ENCODE measurements at regions not wholly inside any gene's neighbourhood (a gene's known extent, or its start where the extent isn't known, plus 50 kb on each side); places are given as distances from the start of the nearest gene placed in this dataset.

DNA sequence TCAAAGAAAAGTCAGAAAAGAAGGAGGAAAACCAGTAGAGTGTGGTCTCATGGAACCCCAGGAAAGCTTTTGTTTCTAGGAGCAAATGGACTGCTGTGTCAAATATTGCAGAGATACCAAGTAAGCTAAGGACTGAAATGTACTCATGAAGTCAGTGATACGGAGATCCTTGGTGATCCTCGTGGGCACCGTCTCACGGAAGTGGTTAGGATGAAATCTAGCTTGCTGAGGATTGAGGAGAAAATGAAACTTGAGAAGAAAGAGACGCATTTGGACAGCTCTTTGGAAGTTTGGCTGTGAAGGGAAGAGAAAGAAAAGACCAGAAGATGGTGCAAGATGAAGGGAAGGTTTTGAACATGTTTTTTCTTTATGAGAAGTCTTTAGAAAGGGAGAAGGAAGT, 104.0 kb upstream of the CCND2 start:
- Histone ChIP-seq H4K8ac (ENCODE audit: low read depth, low read length) (no peak overlapping the region), H3K27me3 (ENCODE audit: insufficient read depth, low read length) (no peaks in the 10 kb centered on the region), H4K12ac (ENCODE audit: low read depth, low read length) (no peak overlapping the region), H3K79me2 (ENCODE audit: control insufficient read depth, insufficient read depth, low read length, poor library complexity) (peaks cover 1% of the 10 kb centered on the region), H3K4ac (ENCODE audit: low read depth, low read length) (no peak overlapping the region), H2BK12ac (ENCODE audit: low read length) (no peak overlapping the region), H3K9ac (ENCODE audit: low read length) (no peak overlapping the region), H3K9me3 (ENCODE audit: insufficient read depth, low read depth, low read length) (no peaks in the 10 kb centered on the region), H2AK5ac (ENCODE audit: low read length) (no peak overlapping the region), H4K91ac (ENCODE audit: low read depth, low read length) (no peak overlapping the region), H3K4me3 (ENCODE audit: low read depth, low read length) (no peak overlapping the region), H3K23ac (ENCODE audit: low read length) (no peak overlapping the region), H3K18ac (ENCODE audit: low read length) (no peak overlapping the region), H3K14ac (ENCODE audit: low read length) (no peak overlapping the region), H3K36me3 (ENCODE audit: control insufficient read depth in 1 of 2, insufficient read depth in 2 of 2, low read length in 2 of 2) (no peaks in the 10 kb centered on the region), H3K79me1 (ENCODE audit: low read length) (peaks cover 8% of the 10 kb centered on the region), H3K27ac (ENCODE audit: low read depth, low read length) (no peak overlapping the region), H2AFZ (ENCODE audit: insufficient read depth, low read length, poor library complexity) (no peak overlapping the region), H3K4me1 (ENCODE audit: control insufficient read depth in 1 of 2, insufficient read depth in 2 of 2, low read length in 2 of 2) (peaks cover 5 to 7% of the 10 kb centered on the region in 2 experiments), H3K4me2 (ENCODE audit: low read length) (no peak overlapping the region), H2BK120ac (ENCODE audit: insufficient read depth, low read length, poor library complexity) (no peak overlapping the region), H2BK5ac (ENCODE audit: low read depth, low read length, poor library complexity) (no peak overlapping the region)
- no CpG with 5 or more reads among the region's 5 CpGs for WGBS (ENCODE audit: extremely low coverage, insufficient coverage, insufficient read length)
- no peak for DNase-seq

DNA sequence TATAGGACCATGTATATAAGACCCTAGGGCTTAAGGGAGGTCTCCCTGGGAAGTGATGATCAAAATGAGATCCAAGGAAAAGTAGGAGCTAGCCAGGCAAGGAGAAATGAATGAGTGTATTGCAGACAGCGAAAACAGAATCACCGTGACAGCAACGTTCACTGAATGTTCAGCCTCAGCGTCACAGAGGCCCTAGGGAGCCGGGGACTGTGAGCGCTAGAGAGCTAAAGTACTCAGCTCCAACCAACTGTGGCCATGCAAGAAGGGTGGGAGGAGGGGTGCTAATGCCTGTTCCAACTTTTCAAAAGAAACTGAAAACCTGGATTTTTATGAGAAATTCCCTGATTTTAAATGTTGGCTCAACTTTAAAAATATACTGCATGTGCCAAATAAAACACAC, 105.5 kb upstream of the CCND2 start:
- Histone ChIP-seq H3K27ac (ENCODE audit: low read depth, low read length) (no peak overlapping the region), H3K4me1 (ENCODE audit: control insufficient read depth in 1 of 2, insufficient read depth in 2 of 2, low read length in 2 of 2) (peaks cover 5 to 10% of the 10 kb centered on the region in 2 experiments), H3K36me3 (ENCODE audit: control insufficient read depth in 1 of 2, insufficient read depth in 2 of 2, low read length in 2 of 2) (no peaks in the 10 kb centered on the region), H3K79me2 (ENCODE audit: control insufficient read depth, insufficient read depth, low read length, poor library complexity) (peaks cover 2% of the 10 kb centered on the region), H3K14ac (ENCODE audit: low read length) (no peak overlapping the region), H3K4ac (ENCODE audit: low read depth, low read length) (no peak overlapping the region), H3K27me3 (ENCODE audit: insufficient read depth, low read length) (no peaks in the 10 kb centered on the region), H2BK12ac (ENCODE audit: low read length) (no peak overlapping the region), H3K18ac (ENCODE audit: low read length) (no peak overlapping the region), H4K12ac (ENCODE audit: low read depth, low read length) (no peak overlapping the region), H2BK120ac (ENCODE audit: insufficient read depth, low read length, poor library complexity) (no peak overlapping the region), H3K9ac (ENCODE audit: low read length) (peak overlapping the region; percentile 12), H4K91ac (ENCODE audit: low read depth, low read length) (no peak overlapping the region), H2AK5ac (ENCODE audit: low read length) (no peak overlapping the region), H3K4me3 (ENCODE audit: low read depth, low read length) (no peak overlapping the region), H2AFZ (ENCODE audit: insufficient read depth, low read length, poor library complexity) (no peak overlapping the region), H3K23ac (ENCODE audit: low read length) (no peak overlapping the region), H3K79me1 (ENCODE audit: low read length) (peaks cover 11% of the 10 kb centered on the region), H3K9me3 (ENCODE audit: insufficient read depth, low read depth, low read length) (no peaks in the 10 kb centered on the region), H3K4me2 (ENCODE audit: low read length) (no peak overlapping the region), H2BK5ac (ENCODE audit: low read depth, low read length, poor library complexity) (no peak overlapping the region), H4K8ac (ENCODE audit: low read depth, low read length) (no peak overlapping the region)
- no peak for DNase-seq
- WGBS (ENCODE audit: extremely low coverage, insufficient coverage, insufficient read length), result no CpG with 5 or more reads among the region's 6 CpGs

DNA sequence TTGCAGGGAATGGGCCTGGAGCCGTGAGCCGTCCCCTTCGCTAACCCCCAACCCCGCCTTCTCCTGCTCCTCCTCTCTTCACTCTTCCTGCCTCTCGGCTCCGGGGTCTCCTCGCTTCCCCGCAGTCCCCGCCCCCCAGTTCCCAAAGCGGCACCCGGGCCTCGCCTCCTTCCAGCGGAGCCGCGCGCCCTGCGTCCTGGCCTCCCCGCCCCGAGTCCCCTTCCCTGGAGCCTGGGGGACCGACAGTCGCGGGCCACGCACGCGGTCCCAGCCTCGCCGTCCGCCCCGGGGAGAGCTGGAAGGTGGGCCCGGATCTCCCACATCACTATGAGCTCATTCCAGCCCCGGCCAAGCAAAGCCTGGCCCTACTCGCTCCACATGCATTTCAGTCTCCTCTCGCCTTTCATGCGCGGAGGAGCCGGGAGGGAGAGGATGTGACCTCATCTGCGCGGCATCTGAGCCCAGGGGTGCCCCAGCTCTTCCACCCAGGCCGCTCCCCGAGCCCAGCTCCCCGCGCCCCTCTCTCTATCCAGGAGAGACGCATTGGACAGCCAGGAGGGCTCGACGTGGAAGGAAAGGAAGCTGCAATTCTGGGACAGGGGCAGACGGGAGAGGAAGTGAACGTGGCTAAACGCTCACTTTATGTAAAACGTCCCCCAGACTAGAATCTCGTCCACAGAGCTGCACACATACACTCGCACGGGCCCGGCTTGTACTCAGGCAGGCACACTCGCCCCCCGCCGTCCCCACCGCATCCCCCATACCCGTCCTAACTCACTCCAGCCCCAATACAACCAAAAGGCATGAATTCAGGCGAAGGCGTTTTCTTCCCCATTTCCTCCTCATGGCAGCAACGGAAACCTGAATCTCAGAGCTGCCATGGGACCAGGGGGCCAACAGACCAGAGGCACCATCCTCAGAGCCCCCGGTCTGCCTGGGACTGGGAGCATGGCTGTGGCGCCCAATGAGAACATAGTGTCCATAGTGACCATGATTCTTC, 108.7 kb upstream of the CCND2 start:
- Histone ChIP-seq H3K36me3 (ENCODE audit: control insufficient read depth in 1 of 2, insufficient read depth in 2 of 2, low read length in 2 of 2) (no peaks in the 10 kb centered on the region), H2BK12ac (ENCODE audit: low read length) (peak overlapping the region; percentile 42), H3K4me2 (ENCODE audit: low read length) (peak overlapping the region; percentile 77), H3K27ac (ENCODE audit: low read depth, low read length) (peak overlapping the region; percentile 91), H2AK5ac (ENCODE audit: low read length) (no peak overlapping the region), H3K23ac (ENCODE audit: low read length) (no peak overlapping the region), H2AFZ (ENCODE audit: insufficient read depth, low read length, poor library complexity) (peak overlapping the region; percentile 40), H3K18ac (ENCODE audit: low read length) (peak overlapping the region; percentile 64), H3K4ac (ENCODE audit: low read depth, low read length) (peak overlapping the region; percentile 51), H3K79me2 (ENCODE audit: control insufficient read depth, insufficient read depth, low read length, poor library complexity) (peaks cover 2% of the 10 kb centered on the region), H2BK120ac (ENCODE audit: insufficient read depth, low read length, poor library complexity) (peak overlapping the region; percentile 85), H4K91ac (ENCODE audit: low read depth, low read length) (peak overlapping the region; percentile 94), H3K27me3 (ENCODE audit: insufficient read depth, low read length) (no peaks in the 10 kb centered on the region), H3K9ac (ENCODE audit: low read length) (peak overlapping the region; percentile 57), H4K8ac (ENCODE audit: low read depth, low read length) (peak overlapping the region; percentile 86), H3K79me1 (ENCODE audit: low read length) (peaks cover 11% of the 10 kb centered on the region), H3K9me3 (ENCODE audit: insufficient read depth, low read depth, low read length) (no peaks in the 10 kb centered on the region), H3K4me1 (ENCODE audit: control insufficient read depth in 1 of 2, insufficient read depth in 2 of 2, low read length in 2 of 2) (peaks cover 5 to 10% of the 10 kb centered on the region in 2 experiments), H4K12ac (ENCODE audit: low read depth, low read length) (peak overlapping the region; percentile 78), H3K14ac (ENCODE audit: low read length) (peak overlapping the region; percentile 92), H3K4me3 (ENCODE audit: low read depth, low read length) (peak overlapping the region; percentile 64), H2BK5ac (ENCODE audit: low read depth, low read length, poor library complexity) (peak overlapping the region; percentile 81)
- WGBS (ENCODE audit: extremely low coverage, insufficient coverage, insufficient read length), result no CpG with 5 or more reads among the region's 63 CpGs
- DNase-seq, result no peak

DNA sequence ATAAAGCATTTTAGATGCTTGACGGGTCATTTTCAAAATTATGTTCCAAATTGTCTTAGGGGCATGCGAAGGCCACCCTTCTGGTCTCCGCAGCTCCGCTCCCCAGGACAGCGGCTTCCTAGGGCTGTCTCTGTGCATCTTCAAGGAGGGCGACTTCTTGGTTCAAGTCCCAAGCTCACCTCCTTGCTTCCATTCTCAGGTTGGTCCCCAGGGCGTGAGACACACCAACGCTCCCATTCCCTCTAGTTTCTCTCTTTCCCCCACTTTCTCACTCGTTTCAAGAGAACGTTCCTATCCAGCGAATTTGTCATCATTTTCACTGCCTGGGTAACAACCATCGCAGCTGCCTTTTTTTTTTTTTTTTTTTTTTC, 109.4 kb upstream of the CCND2 start:
- Histone ChIP-seq H3K4me3 (ENCODE audit: low read depth, low read length) (peak overlapping the region; percentile 16), H2BK120ac (ENCODE audit: insufficient read depth, low read length, poor library complexity) (peak overlapping the region; percentile 1), H2BK5ac (ENCODE audit: low read depth, low read length, poor library complexity) (no peak overlapping the region), H4K91ac (ENCODE audit: low read depth, low read length) (peak overlapping the region; percentile 94), H3K9me3 (ENCODE audit: insufficient read depth, low read depth, low read length) (no peaks in the 10 kb centered on the region), H3K14ac (ENCODE audit: low read length) (peak overlapping the region; percentile 7), H4K8ac (ENCODE audit: low read depth, low read length) (peak overlapping the region; percentile 59), H3K18ac (ENCODE audit: low read length) (no peak overlapping the region), H3K4me2 (ENCODE audit: low read length) (peak overlapping the region; percentile 77), H3K4me1 (ENCODE audit: control insufficient read depth in 1 of 2, insufficient read depth in 2 of 2, low read length in 2 of 2) (peaks cover 5 to 10% of the 10 kb centered on the region in 2 experiments), H3K27ac (ENCODE audit: low read depth, low read length) (peak overlapping the region; percentile 7), H4K12ac (ENCODE audit: low read depth, low read length) (peak overlapping the region; percentile 3), H3K4ac (ENCODE audit: low read depth, low read length) (no peak overlapping the region), H3K23ac (ENCODE audit: low read length) (no peak overlapping the region), H3K9ac (ENCODE audit: low read length) (no peak overlapping the region), H2AFZ (ENCODE audit: insufficient read depth, low read length, poor library complexity) (peak overlapping the region; percentile 26), H3K36me3 (ENCODE audit: control insufficient read depth in 1 of 2, insufficient read depth in 2 of 2, low read length in 2 of 2) (no peaks in the 10 kb centered on the region), H2AK5ac (ENCODE audit: low read length) (no peak overlapping the region), H3K79me2 (ENCODE audit: control insufficient read depth, insufficient read depth, low read length, poor library complexity) (peaks cover 2% of the 10 kb centered on the region), H3K79me1 (ENCODE audit: low read length) (peaks cover 11% of the 10 kb centered on the region), H2BK12ac (ENCODE audit: low read length) (no peak overlapping the region), H3K27me3 (ENCODE audit: insufficient read depth, low read length) (no peaks in the 10 kb centered on the region)
- no CpG with 5 or more reads among the region's 12 CpGs for WGBS (ENCODE audit: extremely low coverage, insufficient coverage, insufficient read length)
- no peak for DNase-seq
